ENCODE measurements at regions not wholly inside any gene's neighbourhood (a gene's known extent, or its start where the extent isn't known, plus 50 kb on each side); places are given as distances from the start of the nearest gene placed in this dataset.

DNA sequence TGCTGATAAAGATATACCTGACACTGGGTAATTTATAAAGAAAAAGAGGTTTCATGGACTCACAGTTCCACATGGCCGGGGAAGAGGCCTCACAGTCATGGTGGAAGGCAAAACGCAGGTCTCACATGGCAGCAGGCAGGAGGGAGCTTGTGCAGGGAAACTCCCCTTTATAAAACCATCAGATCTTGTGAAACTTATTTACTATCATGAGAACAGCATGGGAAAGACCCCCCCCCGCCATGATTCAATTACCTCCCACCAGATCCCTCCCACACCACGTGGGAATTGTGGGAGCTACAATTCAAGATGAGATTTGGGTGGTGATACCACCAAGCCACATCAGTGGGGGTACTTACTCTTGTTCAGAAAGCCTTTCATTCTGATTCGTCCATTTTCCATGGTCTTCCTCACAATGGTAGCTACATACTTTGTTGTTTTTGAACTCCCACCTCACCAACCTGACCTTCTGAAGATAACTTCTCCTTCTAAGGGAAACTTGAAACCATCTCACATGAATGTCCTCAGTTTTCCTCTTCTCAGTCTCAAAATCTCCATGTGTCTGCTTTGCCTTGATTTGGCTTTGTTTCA, 275.6 kb upstream of the PROK2 start (continued):
- TF ChIP-seq, protein P1, sequence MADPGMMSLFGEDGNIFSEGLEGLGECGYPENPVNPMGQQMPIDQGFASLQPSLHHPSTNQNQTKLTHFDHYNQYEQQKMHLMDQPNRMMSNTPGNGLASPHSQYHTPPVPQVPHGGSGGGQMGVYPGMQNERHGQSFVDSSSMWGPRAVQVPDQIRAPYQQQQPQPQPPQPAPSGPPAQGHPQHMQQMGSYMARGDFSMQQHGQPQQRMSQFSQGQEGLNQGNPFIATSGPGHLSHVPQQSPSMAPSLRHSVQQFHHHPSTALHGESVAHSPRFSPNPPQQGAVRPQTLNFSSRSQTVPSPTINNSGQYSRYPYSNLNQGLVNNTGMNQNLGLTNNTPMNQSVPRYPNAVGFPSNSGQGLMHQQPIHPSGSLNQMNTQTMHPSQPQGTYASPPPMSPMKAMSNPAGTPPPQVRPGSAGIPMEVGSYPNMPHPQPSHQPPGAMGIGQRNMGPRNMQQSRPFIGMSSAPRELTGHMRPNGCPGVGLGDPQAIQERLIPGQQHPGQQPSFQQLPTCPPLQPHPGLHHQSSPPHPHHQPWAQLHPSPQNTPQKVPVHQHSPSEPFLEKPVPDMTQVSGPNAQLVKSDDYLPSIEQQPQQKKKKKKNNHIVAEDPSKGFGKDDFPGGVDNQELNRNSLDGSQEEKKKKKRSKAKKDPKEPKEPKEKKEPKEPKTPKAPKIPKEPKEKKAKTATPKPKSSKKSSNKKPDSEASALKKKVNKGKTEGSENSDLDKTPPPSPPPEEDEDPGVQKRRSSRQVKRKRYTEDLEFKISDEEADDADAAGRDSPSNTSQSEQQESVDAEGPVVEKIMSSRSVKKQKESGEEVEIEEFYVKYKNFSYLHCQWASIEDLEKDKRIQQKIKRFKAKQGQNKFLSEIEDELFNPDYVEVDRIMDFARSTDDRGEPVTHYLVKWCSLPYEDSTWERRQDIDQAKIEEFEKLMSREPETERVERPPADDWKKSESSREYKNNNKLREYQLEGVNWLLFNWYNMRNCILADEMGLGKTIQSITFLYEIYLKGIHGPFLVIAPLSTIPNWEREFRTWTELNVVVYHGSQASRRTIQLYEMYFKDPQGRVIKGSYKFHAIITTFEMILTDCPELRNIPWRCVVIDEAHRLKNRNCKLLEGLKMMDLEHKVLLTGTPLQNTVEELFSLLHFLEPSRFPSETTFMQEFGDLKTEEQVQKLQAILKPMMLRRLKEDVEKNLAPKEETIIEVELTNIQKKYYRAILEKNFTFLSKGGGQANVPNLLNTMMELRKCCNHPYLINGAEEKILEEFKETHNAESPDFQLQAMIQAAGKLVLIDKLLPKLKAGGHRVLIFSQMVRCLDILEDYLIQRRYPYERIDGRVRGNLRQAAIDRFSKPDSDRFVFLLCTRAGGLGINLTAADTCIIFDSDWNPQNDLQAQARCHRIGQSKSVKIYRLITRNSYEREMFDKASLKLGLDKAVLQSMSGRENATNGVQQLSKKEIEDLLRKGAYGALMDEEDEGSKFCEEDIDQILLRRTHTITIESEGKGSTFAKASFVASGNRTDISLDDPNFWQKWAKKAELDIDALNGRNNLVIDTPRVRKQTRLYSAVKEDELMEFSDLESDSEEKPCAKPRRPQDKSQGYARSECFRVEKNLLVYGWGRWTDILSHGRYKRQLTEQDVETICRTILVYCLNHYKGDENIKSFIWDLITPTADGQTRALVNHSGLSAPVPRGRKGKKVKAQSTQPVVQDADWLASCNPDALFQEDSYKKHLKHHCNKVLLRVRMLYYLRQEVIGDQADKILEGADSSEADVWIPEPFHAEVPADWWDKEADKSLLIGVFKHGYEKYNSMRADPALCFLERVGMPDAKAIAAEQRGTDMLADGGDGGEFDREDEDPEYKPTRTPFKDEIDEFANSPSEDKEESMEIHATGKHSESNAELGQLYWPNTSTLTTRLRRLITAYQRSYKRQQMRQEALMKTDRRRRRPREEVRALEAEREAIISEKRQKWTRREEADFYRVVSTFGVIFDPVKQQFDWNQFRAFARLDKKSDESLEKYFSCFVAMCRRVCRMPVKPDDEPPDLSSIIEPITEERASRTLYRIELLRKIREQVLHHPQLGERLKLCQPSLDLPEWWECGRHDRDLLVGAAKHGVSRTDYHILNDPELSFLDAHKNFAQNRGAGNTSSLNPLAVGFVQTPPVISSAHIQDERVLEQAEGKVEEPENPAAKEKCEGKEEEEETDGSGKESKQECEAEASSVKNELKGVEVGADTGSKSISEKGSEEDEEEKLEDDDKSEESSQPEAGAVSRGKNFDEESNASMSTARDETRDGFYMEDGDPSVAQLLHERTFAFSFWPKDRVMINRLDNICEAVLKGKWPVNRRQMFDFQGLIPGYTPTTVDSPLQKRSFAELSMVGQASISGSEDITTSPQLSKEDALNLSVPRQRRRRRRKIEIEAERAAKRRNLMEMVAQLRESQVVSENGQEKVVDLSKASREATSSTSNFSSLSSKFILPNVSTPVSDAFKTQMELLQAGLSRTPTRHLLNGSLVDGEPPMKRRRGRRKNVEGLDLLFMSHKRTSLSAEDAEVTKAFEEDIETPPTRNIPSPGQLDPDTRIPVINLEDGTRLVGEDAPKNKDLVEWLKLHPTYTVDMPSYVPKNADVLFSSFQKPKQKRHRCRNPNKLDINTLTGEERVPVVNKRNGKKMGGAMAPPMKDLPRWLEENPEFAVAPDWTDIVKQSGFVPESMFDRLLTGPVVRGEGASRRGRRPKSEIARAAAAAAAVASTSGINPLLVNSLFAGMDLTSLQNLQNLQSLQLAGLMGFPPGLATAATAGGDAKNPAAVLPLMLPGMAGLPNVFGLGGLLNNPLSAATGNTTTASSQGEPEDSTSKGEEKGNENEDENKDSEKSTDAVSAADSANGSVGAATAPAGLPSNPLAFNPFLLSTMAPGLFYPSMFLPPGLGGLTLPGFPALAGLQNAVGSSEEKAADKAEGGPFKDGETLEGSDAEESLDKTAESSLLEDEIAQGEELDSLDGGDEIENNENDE (IDR thresholded peaks at IDR 0.05; ENCODE audit: insufficient replicate concordance, low read length) = no peak
- TF ChIP-seq ASH2L (IDR thresholded peaks at IDR 0.05; ENCODE audit: low read length) (no peak), KDM1A (IDR thresholded peaks at IDR 0.05; ENCODE audit: borderline replicate concordance, low read length) (no peak)

All from H1 (cell line).